ENCODE measurements at regions not wholly inside any gene's neighbourhood (a gene's known extent, or its start where the extent isn't known, plus 50 kb on each side); places are given as distances from the start of the nearest gene placed in this dataset.
A peak's percentile ranks its signal among the peaks of the same experiment; 100 is the strongest.

DNA sequence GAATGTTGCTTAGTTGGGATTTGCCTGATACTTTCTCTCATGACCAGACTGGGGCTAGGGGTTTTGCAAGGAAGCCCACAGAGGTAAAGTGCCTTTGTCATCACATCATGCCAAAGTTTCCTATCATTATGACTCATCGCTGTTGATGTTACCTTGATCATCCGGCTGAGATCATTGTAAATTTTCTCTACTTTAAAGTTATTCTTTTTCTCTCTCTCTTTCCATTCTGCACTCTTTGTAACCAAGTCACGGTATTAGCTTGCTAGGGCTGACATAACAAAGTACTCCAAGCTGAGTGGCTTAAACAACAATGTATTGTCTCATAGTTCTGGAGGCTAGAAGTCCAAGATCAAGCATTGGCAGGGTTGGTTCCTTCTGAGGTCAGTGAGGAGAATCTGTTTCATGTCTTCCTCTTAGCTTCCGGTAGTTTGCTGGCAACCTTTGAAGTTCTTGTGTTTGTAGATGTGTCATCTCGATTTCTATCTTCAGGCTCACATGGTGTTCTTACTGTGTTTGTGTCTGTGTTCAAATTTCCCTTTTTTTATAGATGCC, 113.0 kb downstream of the DTHD1 start:
- peak; percentile 45 for DNase-seq

DNA sequence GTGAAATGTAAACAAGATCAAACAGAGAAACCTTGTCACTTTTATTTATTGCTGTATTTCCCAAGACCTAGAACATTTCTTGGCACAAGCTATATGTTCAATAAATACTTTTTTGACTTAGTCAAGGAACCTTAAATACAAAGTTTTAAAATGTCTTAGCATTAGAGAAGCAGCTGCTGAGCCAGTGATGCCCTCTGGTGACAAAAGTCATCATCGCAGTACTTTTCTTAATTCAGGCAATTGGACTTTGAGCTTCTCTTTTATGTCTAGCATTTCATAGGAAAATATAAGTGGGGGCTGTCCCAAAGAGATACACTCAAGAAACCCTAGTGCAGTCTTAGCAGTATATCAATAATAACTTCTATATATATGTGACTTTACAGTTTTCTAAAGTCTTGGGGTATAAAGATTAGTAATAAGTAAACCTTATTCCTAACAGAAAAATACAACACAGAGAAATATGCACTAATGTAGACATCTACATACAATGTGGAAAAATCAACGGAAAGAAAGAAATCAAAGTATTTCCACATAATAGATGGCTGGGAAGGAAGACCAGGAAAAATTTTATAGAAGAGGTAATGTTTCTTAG, 118.4 kb downstream of the DTHD1 start:
- DNase-seq, result peak; percentile 63

- DNase-seq, result no peak
Measured at GRCh38 chr4:36402008-36402758, 120.8 kb downstream of the DTHD1 start.

DNA sequence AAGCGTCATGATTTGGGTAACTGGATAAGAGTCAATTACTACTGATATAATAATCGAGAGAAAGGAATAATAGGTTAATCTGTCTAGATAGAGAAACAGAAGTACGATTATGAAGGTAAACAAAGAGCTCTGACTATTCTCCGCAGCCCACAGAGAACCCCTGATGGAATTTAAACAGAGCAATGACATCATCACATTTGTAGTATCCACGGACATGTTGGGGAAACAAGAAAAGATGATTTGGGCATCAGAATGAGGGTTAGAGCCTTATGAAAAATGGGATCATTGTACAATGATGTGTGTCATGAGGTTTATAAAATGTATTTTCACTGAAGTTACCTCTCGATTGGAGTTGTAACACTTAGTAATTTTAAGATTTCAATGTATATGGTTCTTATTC, 129.9 kb downstream of the DTHD1 start:
- no peak for DNase-seq

GRCh38 chr4:36414248-36414647, 132.8 kb downstream of the DTHD1 start:
- DNase-seq, result no peak

DNA sequence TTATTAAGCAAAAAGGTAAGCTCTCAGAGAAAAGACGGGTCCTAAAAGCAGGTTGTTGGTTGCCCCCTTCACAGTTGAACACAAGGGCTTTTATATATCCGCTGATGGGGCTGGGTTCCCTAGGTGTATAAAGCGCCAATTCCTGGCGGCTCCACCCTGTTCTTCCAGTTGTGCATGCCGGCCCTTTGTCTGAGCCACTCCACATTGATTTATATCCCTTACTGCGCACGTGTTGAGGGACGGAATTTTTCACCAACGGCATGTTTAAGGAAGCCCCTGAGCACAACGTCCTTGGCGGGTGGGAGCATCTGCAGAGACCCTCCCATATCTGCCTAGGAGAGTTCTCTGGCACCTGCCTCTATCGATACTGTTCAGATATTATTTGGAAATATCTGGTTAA, 135.7 kb downstream of the DTHD1 start:
- DNase-seq, result no peak

DNA sequence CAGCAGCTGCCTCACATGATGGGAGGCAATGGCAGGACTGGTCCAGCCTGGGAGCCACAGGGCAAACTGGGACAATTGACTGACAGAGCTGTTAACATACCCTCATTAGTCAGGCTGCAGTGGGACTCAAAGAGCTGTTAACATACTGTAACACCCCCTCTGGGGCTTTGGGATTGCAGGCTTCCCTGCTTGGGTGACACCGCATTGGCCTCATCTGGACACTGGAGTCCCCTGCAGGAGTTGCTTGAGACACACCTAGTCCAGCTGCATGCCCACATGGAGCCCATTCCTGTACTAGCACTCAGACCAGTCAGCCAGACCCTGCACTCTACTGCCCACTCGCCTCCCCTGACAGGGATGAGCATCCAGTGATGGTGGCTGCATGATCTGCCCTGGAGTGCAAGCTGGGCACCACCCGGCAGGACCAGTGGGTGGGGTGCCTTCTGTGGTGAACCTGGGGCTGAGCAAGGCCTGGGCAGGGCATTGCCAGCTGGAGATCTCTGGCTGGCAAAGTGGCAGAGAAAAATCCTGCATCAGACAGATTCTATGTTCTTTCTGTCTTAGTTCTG, 138.8 kb downstream of the DTHD1 start:
- no peak for DNase-seq

- no peak for DNase-seq
Measured at GRCh38 chr4:36422607-36423006, 141.2 kb downstream of the DTHD1 start.

- no peak for DNase-seq
Measured at GRCh38 chr4:36426741-36427140, 145.3 kb downstream of the DTHD1 start.

DNA sequence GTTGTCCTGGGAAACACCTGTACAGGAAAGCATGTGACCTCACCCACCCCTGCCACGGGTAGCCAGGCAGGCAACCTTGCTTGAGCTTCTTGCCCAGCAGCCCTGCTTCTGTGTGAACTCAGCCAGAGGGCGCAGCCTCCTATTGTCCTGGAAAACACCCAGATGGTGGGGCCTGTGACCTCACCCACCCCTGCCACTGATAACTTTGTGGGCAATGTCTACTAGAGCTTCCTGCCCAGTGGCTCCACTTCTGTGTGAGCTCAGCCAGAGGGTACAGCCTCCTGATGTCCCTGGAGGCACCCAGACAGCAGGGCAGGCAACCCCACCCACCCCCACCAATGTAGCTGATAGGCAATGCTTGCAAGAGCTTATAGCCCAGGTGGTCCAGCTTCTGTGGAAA, 146.3 kb downstream of the DTHD1 start:
- no peak for DNase-seq

GRCh38 chr4:36432586-36432985, 151.2 kb downstream of the DTHD1 start:
- DNase-seq, result no peak

DNA sequence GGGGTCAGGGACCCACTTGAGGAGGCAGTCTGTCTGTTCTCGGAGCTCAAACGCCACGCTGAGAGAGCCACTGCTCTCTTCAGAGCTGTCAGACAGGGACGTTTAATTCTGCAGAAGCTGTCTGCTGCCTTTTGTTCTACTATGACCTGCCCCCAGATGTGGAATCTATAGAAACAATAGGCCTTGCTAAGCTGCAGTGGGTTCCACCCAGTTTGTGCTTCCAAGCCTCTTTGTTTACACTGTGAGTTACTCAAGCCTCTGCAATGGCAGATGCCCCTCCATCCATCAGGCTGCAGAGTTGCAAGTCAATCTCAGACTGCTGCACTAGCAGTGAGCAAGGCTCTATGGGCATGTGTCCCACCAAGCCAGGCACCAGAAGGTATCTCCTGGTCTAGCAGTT, 158.1 kb downstream of the DTHD1 start:
- DNase-seq, result no peak

- no peak for DNase-seq
Measured at GRCh38 chr4:36445480-36445879, 164.1 kb downstream of the DTHD1 start.

DNA sequence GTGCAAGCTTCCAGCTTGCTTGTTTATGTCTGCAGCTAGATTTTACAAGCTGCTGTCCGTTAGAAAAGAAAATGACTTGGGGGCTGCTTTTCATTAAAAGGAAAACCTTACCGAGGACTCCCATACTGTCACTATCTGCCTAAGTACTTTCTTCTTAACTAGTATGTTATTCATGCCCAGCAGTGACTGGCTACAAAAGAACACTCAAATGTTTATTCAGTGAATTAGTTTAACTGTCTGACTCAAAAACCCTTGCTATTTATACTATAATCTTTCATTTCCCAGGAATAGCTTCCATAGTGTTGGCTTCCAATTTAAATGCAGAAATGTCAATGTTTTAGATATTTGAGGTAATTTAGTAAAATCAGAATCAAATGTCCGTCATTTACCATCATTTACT, 164.9 kb downstream of the DTHD1 start:
- DNase-seq, result no peak

GRCh38 chr4:36461344-36461743, 179.9 kb downstream of the DTHD1 start:
- no peak for DNase-seq

DNA sequence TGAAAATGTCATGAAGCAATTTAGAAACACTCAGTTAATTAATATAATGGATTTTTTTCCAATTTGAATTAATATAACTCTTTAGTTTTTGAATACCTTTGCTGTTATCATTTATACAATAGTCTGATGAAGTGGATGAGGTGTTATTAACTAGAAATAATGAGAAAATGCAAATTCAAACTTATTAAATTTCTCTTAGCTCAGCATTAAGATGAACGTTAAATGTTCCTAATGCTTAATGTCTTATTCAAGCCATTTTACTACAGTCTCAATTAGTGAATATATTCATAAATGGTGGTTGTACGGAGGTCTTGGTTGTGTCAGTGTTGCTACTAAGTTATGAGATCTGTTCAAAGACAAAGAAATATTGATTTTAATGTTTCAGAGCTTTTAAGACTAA, 186.3 kb downstream of the DTHD1 start:
- no peak for DNase-seq

- no peak for DNase-seq
Measured at GRCh38 chr4:36471903-36472302, 190.5 kb downstream of the DTHD1 start.

GRCh38 chr4:36476135-36476534, 194.7 kb downstream of the DTHD1 start:
- DNase-seq, result no peak

DNA sequence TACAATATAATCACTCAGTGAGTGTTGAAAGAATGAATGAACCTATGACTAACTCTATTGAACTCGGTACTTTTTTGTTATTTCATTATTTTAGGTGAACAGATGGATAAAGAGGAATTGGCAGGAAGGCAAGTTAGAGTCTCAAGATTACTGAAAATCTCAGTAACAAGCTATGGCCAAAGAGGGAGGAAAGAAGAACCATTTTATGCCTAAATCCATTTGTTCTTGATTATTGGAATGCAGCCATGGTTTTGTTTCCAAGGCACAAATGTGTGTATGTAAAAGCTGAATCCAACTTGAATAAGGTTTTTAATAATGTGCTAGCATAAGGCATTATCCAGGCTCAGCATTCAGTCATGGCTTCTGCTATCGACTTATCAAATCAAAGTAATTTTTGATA, 196.4 kb downstream of the DTHD1 start:
- DNase-seq, result no peak

- DNase-seq, result no peak
Measured at GRCh38 chr4:36485885-36486284, 204.5 kb downstream of the DTHD1 start.

GRCh38 chr4:36489798-36490197, 208.4 kb downstream of the DTHD1 start:
- DNase-seq, result no peak

DNA sequence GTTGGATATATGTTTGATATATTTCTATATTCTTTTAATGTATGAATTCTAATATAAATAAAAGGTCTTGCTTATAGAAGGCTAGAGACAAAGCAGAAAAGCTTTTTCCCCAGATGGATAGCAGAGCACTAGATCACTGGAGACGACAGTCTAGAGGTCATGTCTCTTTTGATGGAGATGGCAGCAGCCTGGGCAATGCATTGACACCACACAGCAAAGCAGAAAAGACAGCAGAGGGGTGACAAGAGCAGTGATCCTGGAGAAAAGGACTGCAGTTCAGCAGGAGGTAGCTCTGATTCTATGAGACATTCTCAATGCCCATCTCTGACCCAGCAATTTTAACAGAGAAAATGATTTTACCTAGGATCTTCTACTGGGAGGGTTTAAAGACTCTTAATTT, 210.6 kb downstream of the DTHD1 start:
- no peak for DNase-seq

DNA sequence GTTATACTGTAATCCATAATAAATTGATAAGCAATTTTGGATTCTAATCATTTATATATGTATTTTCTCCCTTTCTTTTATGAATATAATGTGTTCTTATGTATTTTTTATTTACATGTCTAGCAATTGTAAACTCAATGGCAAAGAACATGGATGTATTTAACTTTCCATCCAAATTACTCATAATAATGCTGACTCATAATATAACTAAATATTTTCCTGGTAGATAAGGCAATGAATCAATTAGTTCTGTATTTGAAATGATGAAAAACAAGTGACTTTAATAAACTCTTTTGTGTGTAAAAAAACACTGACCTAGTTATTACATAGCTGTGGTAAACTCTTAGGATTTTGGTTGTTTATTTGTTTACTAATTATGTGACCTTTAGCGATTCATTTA, 211.2 kb downstream of the DTHD1 start:
- no peak for DNase-seq

DNA sequence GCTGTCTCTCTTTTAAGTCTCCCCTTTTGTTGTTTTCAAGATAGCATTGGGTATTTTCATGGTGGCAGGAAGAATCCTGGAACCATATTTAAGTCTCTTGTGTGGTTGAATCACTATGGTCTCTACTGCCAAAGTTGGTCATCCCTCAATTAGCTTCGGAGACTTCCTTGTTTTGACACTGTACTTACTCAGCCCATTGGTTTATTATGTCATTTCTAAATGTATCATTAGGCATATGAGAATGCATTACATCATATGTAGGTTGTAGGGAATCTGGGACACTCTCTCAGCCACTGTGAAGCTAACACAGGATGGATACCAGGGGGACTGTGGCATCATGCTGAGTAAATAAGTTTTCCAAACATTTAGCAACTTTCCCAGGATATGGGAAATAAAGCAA, 211.8 kb downstream of the DTHD1 start:
- no peak for DNase-seq

Data from CD4-positive, alpha-beta T cell treated with Interleukin-17A for 4 hours (primary cell).